ENCODE measurements at regions not wholly inside any gene's neighbourhood (a gene's known extent, or its start where the extent isn't known, plus 50 kb on each side); places are given as distances from the start of the nearest gene placed in this dataset.

GRCh38 chr1:81453971-81454370, 346.8 kb upstream of the ADGRL2 start:
- no peak for TF ChIP-seq CTCF (IDR thresholded peaks at IDR 0.05; ENCODE audit: low read length)
- no peak for TF ChIP-seq EZH2 (optimal IDR thresholded peaks at IDR 0.05; ENCODE audit: low read depth, low read length)
- TF ChIP-seq EZH2phosphoT487 (IDR thresholded peaks at IDR 0.05; ENCODE audit: low read length): no peak

Data from MM.1S (cell line).